NB4 (cell line): ENCODE measurements at regions not wholly inside any gene's neighbourhood (a gene's known extent, or its start where the extent isn't known, plus 50 kb on each side); places are given as distances from the start of the nearest gene placed in this dataset.

Experiments
- POLR2A ChIP-seq: IDR thresholded peaks from 2 replicates; pipeline ENCODE4 v1.6.1; 2011; ENCODE audit warnings: mild to moderate bottlenecking; ENCODE audit not compliant: insufficient read length; ENCODE audit errors: extremely low read depth
- TF ChIP-seq, protein P1 (sequence below): IDR thresholded peaks from one replicate; pipeline ENCODE4 v1.5.1; 2012; ENCODE audit warnings: low read depth, low read length

DNA sequence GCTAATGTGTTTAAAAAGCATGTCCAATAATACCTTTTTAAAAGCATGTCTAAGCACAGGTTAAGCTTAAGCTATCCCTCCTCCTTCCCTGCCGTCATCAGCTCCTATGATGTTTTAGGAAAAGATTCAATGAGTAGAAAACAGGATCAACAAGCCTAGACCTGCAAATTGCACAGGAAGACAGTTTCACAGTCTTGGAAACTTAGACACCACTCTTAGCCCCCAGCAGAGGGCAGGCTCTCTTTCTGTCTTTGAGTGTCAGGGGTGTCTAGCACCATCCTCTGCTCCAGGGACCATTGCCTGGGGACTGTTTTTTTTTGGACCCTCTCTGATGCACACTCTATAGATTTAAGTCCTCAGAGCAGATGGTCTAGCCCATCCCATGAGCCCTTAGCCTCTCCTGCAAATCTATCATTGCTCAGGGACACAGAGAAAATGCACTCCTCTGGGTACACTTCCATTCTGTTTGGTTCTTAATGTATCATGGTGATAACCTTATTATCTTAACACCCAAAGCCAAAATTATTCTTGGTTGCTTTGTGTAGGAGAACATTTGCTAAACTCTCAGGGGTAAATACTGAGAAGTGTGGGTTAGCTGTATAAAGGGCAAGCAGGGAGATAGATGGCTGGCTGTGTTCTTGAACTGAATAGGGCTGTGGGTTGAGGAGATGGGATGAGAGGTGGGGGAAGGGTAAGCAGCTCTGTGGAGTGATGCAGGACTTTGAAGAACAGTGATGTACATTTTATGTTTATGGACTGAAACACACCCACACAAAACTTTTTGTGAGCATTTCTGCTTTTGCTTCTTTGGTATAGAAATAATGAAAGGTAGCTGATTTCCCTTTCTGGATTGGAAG, 259.9 kb upstream of the DDHD1 start:
- TF ChIP-seq POLR2A: no peak
- TF ChIP-seq, protein P1, sequence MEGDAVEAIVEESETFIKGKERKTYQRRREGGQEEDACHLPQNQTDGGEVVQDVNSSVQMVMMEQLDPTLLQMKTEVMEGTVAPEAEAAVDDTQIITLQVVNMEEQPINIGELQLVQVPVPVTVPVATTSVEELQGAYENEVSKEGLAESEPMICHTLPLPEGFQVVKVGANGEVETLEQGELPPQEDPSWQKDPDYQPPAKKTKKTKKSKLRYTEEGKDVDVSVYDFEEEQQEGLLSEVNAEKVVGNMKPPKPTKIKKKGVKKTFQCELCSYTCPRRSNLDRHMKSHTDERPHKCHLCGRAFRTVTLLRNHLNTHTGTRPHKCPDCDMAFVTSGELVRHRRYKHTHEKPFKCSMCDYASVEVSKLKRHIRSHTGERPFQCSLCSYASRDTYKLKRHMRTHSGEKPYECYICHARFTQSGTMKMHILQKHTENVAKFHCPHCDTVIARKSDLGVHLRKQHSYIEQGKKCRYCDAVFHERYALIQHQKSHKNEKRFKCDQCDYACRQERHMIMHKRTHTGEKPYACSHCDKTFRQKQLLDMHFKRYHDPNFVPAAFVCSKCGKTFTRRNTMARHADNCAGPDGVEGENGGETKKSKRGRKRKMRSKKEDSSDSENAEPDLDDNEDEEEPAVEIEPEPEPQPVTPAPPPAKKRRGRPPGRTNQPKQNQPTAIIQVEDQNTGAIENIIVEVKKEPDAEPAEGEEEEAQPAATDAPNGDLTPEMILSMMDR: peak; percentile 53
